Panc1 (cell line): ENCODE measurements at regions not wholly inside any gene's neighbourhood (a gene's known extent, or its start where the extent isn't known, plus 50 kb on each side); places are given as distances from the start of the nearest gene placed in this dataset.

ENCODE experiments used
- ATAC-seq: fragments of 200-7000 bp; cut with Tn5 transposase; 2 replicates; pipeline ENCODE4 v1.9.1; 2020; ENCODE audit warnings: mild to moderate bottlenecking, moderate library complexity
- BruUV-seq: library from RNA; stranded (reverse); fragments of 400-500 nt; replicated peaks from 2 replicates; lab custom pipeline; 2021; lab: Mats Ljungman, UMichigan
- CTCF ChIA-PET: fragments of 300-600 bp; sonication (Branson Sonifier 250); formaldehyde crosslinking; loops from one replicate; lab custom pipeline; 2022; ENCODE audit warnings: antibody characterized with exemption; lab: Charles Lee
- POLR2A ChIA-PET: fragments of 300-600 bp; sonication (Branson Sonifier 250); formaldehyde crosslinking; loops from one replicate; lab custom pipeline; 2022; ENCODE audit warnings: antibody characterized with exemption; lab: Charles Lee
- DNase-seq: peaks from one replicate; pipeline ENCODE4 v3.0.0-alpha.2; 2010; ENCODE audit warnings: low read depth, low spot score
- H3K27ac ChIP-seq: 2 replicates; pipeline ENCODE4 v1.5.1; 2011; ENCODE audit warnings: mild to moderate bottlenecking, low read length, inconsistent platforms
- H3K27me3 ChIP-seq: fragments of 200-500 bp; sonication (Bioruptor generic); 2 replicates; pipeline ENCODE4 v1.6.0; 2014; ENCODE audit warnings: low read length, inconsistent platforms; ENCODE audit not compliant: control insufficient read depth, insufficient read depth
- H3K36me3 ChIP-seq: fragments of 200-500 bp; sonication (Bioruptor generic); 2 replicates; pipeline ENCODE4 v1.5.1; 2014; ENCODE audit warnings: inconsistent platforms, mild to moderate bottlenecking, low read length, moderate library complexity; ENCODE audit not compliant: control insufficient read depth, insufficient read depth
- H3K4me1 ChIP-seq: 2 replicates; pipeline ENCODE4 v1.5.1; 2011; ENCODE audit warnings: inconsistent platforms, mild to moderate bottlenecking, low read length, moderate library complexity; ENCODE audit not compliant: control insufficient read depth, insufficient read depth
- H3K4me3 ChIP-seq, 2 experiments: 2 replicates each; pipeline ENCODE4 v1.5.1; 2011 to 2012; ENCODE audit warnings: low read depth in 2 of 2, low read length in 2 of 2, mild to moderate bottlenecking in 2 of 2, inconsistent platforms in 1 of 2, moderate library complexity in 1 of 2
- H3K9me3 ChIP-seq: fragments of 200-500 bp; sonication (Bioruptor generic); 2 replicates; pipeline ENCODE4 v1.5.1; 2014; ENCODE audit warnings: low read depth, mild to moderate bottlenecking, inconsistent platforms, low read length, moderate library complexity; ENCODE audit not compliant: control insufficient read depth, insufficient read depth
- CTCF ChIP-seq: fragments of 450-650 bp; IDR thresholded peaks from 2 replicates; pipeline ENCODE4 v1.5.1; 2017; ENCODE audit warnings: mild to moderate bottlenecking
- POLR2AphosphoS5 ChIP-seq: IDR thresholded peaks from 2 replicates; pipeline ENCODE4 v1.6.1; 2012; ENCODE audit warnings: mild to moderate bottlenecking, low read depth, low read length, moderate library complexity
- REST ChIP-seq, 2 experiments: IDR thresholded peaks; 2 replicates each; pipeline ENCODE4 v1.6.1; 2011 to 2012; ENCODE audit warnings: low read depth in 2 of 2, control low read depth in 1 of 2, low read length in 1 of 2, mild to moderate bottlenecking in 1 of 2, moderate library complexity in 1 of 2; ENCODE audit not compliant: insufficient read depth in 1 of 2
- SIN3A ChIP-seq: IDR thresholded peaks from 2 replicates; pipeline ENCODE4 v1.6.1; 2012; ENCODE audit warnings: low read depth, mild to moderate bottlenecking, low read length, moderate library complexity, borderline replicate concordance; ENCODE audit not compliant: insufficient read depth
- TCF7L2 ChIP-seq: IDR thresholded peaks from 2 replicates; pipeline ENCODE4 v1.6.1; 2011; ENCODE audit warnings: mild to moderate bottlenecking, low read depth, low read length, inconsistent platforms
- in situ Hi-C: cut with HindIII; loops from 2 replicates; pipeline ENCODE4 v1.10.0; 2016; ENCODE audit warnings: low sequenced_read_pairs, low pct_unique_long_range_greater_than_20kb
- intact Hi-C: fragments of 100-400 bp; cut with micrococcal nuclease; formaldehyde crosslinking; loops from one replicate; pipeline ENCODE4 v1.10.0; 2022; ENCODE audit not compliant: unreplicated experiment

- POLR2A ChIA-PET, result no interaction called here
- DNase-seq, result no peak
- Histone ChIP-seq H3K36me3 (no peaks in the 10 kb centered on the region), H3K4me3 (no peak overlapping the region), H3K27ac (no peak overlapping the region), H3K9me3 (no peaks in the 10 kb centered on the region), H3K27me3 (no peaks in the 10 kb centered on the region), H3K4me1 (no peaks in the 10 kb centered on the region)
- no TSS peak for BruUV-seq
- CTCF ChIA-PET, result no interaction called here
- in situ Hi-C loops (no loop called here), intact Hi-C loops (no loop called here)
- no peak for TF ChIP-seq REST (IDR thresholded peaks at IDR 0.05; ENCODE audit: insufficient read depth in 1 of 2, low read depth in 2 of 2, low read length in 1 of 2)
- TF ChIP-seq SIN3A, result no peak
- TF ChIP-seq POLR2AphosphoS5, result no peak
- TF ChIP-seq TCF7L2, result no peak
- TF ChIP-seq CTCF, result no peak
- no peak for ATAC-seq
Measured at GRCh38 chr4:180099957-180100356, 2143.2 kb upstream of the TENM3 start.

GRCh38 chr4:180100433-180101344 is 2142.5 kb upstream of the TENM3 start:
- DNase-seq (no peak), ATAC-seq (no peak)
- CTCF ChIA-PET, result no interaction called here
- Histone ChIP-seq H3K27ac (no peak overlapping the region), H3K4me1 (no peaks in the 10 kb centered on the region), H3K36me3 (no peaks in the 10 kb centered on the region), H3K4me3 (no peak overlapping the region), H3K9me3 (no peaks in the 10 kb centered on the region), H3K27me3 (no peaks in the 10 kb centered on the region)
- intact Hi-C loops, result no loop called here
- TF ChIP-seq REST (IDR thresholded peaks at IDR 0.05; ENCODE audit: insufficient read depth in 1 of 2, low read depth in 2 of 2, low read length in 1 of 2) (no peak), TCF7L2 (no peak), SIN3A (no peak), CTCF (no peak), POLR2AphosphoS5 (no peak)
- POLR2A ChIA-PET, result no interaction called here
- in situ Hi-C loops, result no loop called here
- no TSS peak for BruUV-seq
